ENCODE measurements at regions not wholly inside any gene's neighbourhood (a gene's known extent, or its start where the extent isn't known, plus 50 kb on each side); places are given as distances from the start of the nearest gene placed in this dataset.

DNA sequence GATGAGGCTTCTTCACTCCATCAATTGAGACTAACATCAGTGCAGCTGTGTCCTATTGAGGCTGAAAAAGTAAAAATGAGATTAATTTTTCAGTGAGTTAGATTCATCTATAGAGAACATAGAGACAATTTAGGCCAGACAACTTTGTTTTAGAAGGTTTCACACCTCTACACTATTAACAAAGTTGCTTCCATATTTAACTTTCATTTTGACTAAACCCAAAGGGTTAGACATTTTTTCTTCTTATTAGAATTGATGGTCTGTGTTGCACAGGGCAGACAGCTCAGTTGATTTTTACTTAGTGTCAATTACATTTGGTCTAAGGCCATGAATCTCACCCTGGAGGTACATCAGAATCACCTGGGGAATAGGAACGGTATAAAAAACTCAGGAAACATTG lies 130.2 kb upstream of the NXPH2 start:
- TF ChIP-seq CTCF (IDR thresholded peaks at IDR 0.05; ENCODE audit: insufficient read depth, low read length): no peak
- H3K4me3 ChIP-seq (ENCODE audit: low read depth, low read length): no peak overlapping the region
- DNase-seq (ENCODE audit: low read depth): no peak

- no peak for DNase-seq (ENCODE audit: low read depth)
- no peak for TF ChIP-seq CTCF (IDR thresholded peaks at IDR 0.05; ENCODE audit: insufficient read depth, low read length)
- no peak overlapping the region for H3K4me3 ChIP-seq (ENCODE audit: low read depth, low read length)
Observed at GRCh38 chr2:138906549-138906948, 126.4 kb upstream of the NXPH2 start.

DNA sequence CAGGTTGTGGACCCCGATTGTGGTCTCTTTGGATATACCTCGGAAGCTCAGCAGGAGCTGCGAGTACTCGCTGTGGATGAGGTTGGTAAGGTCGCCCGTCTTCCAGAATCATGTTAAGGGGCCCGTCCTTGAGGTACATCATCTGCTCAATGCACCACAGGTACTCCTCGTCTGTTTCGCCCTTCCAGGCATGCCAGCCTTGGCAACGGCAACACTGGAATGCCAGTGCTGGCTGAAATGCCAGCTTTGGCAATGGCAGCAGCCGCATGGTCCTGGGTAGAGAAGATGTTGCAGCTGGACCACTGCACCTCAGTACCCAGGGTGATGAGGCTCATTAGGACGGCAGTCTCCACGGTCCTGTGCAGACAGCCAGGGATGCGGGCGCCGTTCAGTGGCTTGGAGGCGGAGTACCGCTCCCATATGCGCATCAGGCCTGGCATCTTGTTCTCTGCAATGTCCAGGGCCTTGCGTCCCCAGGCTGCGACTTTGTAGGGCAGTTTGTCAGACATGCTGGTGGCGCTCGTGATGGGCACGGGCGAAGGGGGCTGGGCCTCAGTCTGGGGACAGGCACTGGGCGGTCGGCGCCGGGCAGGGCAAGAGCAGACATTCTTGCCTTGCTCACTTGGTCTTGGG lies 122.2 kb upstream of the NXPH2 start:
- H3K4me3 ChIP-seq (ENCODE audit: low read depth, low read length): no peak overlapping the region
- no peak for DNase-seq (ENCODE audit: low read depth)

DNA sequence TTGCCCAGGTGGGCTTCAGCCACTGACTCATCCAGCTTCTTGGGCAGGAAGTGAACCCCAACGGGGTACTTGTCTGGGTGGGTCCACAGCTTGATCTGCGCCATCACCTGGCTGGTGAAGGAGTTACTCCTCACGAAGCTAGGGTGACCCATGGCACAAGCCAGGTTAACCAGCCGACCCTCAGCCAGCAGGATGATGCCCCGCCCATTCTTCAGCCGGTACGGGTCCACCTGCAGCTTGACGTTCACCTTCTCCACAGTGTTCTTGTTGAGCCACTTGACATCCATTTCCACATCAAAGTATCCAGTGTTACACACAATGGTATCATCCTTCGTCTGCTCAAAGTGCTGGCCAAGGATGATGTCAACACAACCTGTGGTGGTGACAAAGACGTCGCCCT lies 121.3 kb upstream of the NXPH2 start:
- DNase-seq (ENCODE audit: low read depth): no peak
- TF ChIP-seq CTCF (IDR thresholded peaks at IDR 0.05; ENCODE audit: insufficient read depth, low read length): no peak
- H3K4me3 ChIP-seq (ENCODE audit: low read depth, low read length): no peak overlapping the region

More for the DNA sequence above, 122.2 kb upstream of the NXPH2 start:
- no peak for TF ChIP-seq CTCF (IDR thresholded peaks at IDR 0.05; ENCODE audit: insufficient read depth, low read length)

DNA sequence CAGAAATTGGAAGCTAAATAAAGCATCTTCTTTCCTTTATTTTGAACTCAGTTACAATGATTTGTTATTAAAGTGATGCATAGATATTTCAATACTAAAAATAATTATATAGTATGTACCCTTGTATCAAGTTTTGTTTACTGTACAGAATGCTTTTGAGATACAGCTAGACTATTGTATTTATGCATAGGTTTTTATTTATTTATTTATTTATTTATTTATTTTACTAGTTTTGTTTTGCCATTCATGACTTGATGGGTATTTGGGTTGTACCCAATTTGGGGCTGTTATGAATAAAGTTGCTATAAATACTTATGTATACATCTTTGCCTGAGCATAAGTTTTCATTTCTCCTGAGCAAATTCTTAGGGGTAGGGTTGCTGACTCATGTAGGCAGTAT lies 118.7 kb upstream of the NXPH2 start:
- no peak overlapping the region for H3K4me3 ChIP-seq (ENCODE audit: low read depth, low read length)
- no peak for DNase-seq (ENCODE audit: low read depth)
- TF ChIP-seq CTCF (IDR thresholded peaks at IDR 0.05; ENCODE audit: insufficient read depth, low read length): no peak

DNA sequence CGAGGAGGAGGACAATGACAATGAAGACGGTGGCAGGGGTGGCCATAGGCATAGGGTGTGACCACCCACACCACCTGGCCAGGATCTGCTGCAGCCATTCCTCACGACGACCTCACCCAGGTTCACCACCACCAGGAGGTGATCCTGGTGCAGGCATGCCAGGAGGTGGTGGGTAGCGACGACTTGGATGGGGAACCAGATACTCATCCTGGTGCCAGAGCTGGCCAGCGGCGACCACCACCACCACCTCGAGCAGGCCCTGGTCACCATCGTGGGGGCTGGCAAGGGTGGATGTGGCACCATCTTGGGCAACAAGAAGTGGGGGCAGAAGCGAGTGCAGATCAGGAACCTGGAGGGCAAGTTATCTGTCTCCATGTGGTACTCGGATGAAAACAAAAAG lies 117.1 kb upstream of the NXPH2 start:
- DNase-seq (ENCODE audit: low read depth): no peak
- no peak overlapping the region for H3K4me3 ChIP-seq (ENCODE audit: low read depth, low read length)
- TF ChIP-seq CTCF (IDR thresholded peaks at IDR 0.05; ENCODE audit: insufficient read depth, low read length): no peak

DNA sequence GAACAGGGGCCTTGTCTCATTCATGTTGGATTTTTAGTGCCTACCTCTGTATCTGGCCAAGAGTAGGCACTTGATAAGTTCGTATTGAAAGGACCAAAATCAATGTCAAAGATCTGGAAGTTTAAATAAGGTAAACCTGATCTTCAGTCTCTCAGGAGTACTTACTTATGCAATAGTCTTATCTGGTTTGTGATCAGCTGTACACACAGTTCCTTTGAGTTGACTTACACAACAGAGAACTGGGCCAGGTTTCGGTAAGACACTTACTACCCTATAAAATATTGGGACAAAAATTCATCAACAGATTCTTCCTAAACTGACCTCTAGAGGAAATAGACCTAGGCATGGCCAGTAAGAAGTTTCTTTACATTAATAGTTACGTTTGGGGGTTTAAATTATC lies 113.6 kb upstream of the NXPH2 start:
- no peak for DNase-seq (ENCODE audit: low read depth)
- no peak overlapping the region for H3K4me3 ChIP-seq (ENCODE audit: low read depth, low read length)
- no peak for TF ChIP-seq CTCF (IDR thresholded peaks at IDR 0.05; ENCODE audit: insufficient read depth, low read length)
